ENCODE measurements at regions not wholly inside any gene's neighbourhood (a gene's known extent, or its start where the extent isn't known, plus 50 kb on each side); places are given as distances from the start of the nearest gene placed in this dataset.

GRCh38 chr10:42113158-42113450, 525.3 kb downstream of the ZNF33B start:
- Histone ChIP-seq H3K9ac (ENCODE audit: low read depth in 1 of 2, low read length in 2 of 2) (no peak overlapping the region), H3K4me3 (ENCODE audit: low read depth in 1 of 3, low read length in 3 of 3) (no peak overlapping the region), H3K27ac (ENCODE audit: low read depth in 1 of 2, low read length in 2 of 2) (no peak overlapping the region), H3K9me3 (ENCODE audit: control insufficient read depth in 4 of 4, low read length in 3 of 4) (peaks cover 0 to 11% (median 5%) of the 10 kb centered on the region in 4 donors), H3K36me3 (ENCODE audit: control insufficient read depth in 4 of 4, insufficient read depth in 3 of 4, low read depth in 1 of 4, low read length in 3 of 4) (no peaks in the 10 kb centered on the region), H3K4me1 (ENCODE audit: control insufficient read depth in 4 of 4, insufficient read depth in 4 of 4, low read length in 3 of 4) (no peaks in the 10 kb centered on the region), H3K27me3 (ENCODE audit: control insufficient read depth in 4 of 4, insufficient read depth in 4 of 4, low read length in 3 of 4) (no peaks in the 10 kb centered on the region)
- DNase-seq (ENCODE audit: low spot score): no peak
- 76% methylated on average over 21 of the region's 21 CpGs for WGBS
- TF ChIP-seq, protein P1, sequence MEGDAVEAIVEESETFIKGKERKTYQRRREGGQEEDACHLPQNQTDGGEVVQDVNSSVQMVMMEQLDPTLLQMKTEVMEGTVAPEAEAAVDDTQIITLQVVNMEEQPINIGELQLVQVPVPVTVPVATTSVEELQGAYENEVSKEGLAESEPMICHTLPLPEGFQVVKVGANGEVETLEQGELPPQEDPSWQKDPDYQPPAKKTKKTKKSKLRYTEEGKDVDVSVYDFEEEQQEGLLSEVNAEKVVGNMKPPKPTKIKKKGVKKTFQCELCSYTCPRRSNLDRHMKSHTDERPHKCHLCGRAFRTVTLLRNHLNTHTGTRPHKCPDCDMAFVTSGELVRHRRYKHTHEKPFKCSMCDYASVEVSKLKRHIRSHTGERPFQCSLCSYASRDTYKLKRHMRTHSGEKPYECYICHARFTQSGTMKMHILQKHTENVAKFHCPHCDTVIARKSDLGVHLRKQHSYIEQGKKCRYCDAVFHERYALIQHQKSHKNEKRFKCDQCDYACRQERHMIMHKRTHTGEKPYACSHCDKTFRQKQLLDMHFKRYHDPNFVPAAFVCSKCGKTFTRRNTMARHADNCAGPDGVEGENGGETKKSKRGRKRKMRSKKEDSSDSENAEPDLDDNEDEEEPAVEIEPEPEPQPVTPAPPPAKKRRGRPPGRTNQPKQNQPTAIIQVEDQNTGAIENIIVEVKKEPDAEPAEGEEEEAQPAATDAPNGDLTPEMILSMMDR (IDR thresholded peaks at IDR 0.05; ENCODE audit: low read depth, low read length, missing input control): no peak
- TF ChIP-seq GABPA (IDR thresholded peaks at IDR 0.05 in 1 of 2, conservative IDR thresholded peaks at IDR 0.05 in 1 of 2): no peak
- no peak for TF ChIP-seq SP1 (IDR thresholded peaks at IDR 0.05)
- no peak for TF ChIP-seq MAX (IDR thresholded peaks at IDR 0.05)
- TF ChIP-seq EGR1 (IDR thresholded peaks at IDR 0.05; ENCODE audit: low read depth in 2 of 2): no peak
- no peak for TF ChIP-seq RXRA (IDR thresholded peaks at IDR 0.05)
- TF ChIP-seq RAD21 (IDR thresholded peaks at IDR 0.05): no peak
- TF ChIP-seq FOXA1 (IDR thresholded peaks at IDR 0.05): no peak
- no peak for TF ChIP-seq JUND (IDR thresholded peaks at IDR 0.05)
- TF ChIP-seq TAF1 (conservative IDR thresholded peaks at IDR 0.05): no peak
- TF ChIP-seq, protein P2, sequence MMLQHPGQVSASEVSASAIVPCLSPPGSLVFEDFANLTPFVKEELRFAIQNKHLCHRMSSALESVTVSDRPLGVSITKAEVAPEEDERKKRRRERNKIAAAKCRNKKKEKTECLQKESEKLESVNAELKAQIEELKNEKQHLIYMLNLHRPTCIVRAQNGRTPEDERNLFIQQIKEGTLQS (IDR thresholded peaks at IDR 0.05): no peak
- no peak for TF ChIP-seq FOXA2 (IDR thresholded peaks at IDR 0.05)
- TF ChIP-seq HNF4A (conservative IDR thresholded peaks at IDR 0.05): no peak
- no peak for TF ChIP-seq ZBTB33 (IDR thresholded peaks at IDR 0.05)
- TF ChIP-seq, protein P3, sequence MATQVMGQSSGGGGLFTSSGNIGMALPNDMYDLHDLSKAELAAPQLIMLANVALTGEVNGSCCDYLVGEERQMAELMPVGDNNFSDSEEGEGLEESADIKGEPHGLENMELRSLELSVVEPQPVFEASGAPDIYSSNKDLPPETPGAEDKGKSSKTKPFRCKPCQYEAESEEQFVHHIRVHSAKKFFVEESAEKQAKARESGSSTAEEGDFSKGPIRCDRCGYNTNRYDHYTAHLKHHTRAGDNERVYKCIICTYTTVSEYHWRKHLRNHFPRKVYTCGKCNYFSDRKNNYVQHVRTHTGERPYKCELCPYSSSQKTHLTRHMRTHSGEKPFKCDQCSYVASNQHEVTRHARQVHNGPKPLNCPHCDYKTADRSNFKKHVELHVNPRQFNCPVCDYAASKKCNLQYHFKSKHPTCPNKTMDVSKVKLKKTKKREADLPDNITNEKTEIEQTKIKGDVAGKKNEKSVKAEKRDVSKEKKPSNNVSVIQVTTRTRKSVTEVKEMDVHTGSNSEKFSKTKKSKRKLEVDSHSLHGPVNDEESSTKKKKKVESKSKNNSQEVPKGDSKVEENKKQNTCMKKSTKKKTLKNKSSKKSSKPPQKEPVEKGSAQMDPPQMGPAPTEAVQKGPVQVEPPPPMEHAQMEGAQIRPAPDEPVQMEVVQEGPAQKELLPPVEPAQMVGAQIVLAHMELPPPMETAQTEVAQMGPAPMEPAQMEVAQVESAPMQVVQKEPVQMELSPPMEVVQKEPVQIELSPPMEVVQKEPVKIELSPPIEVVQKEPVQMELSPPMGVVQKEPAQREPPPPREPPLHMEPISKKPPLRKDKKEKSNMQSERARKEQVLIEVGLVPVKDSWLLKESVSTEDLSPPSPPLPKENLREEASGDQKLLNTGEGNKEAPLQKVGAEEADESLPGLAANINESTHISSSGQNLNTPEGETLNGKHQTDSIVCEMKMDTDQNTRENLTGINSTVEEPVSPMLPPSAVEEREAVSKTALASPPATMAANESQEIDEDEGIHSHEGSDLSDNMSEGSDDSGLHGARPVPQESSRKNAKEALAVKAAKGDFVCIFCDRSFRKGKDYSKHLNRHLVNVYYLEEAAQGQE (IDR thresholded peaks at IDR 0.05): no peak
- no peak for TF ChIP-seq NR2F2 (IDR thresholded peaks at IDR 0.05)
- TF ChIP-seq YY1 (IDR thresholded peaks at IDR 0.05): no peak
- no peak for TF ChIP-seq HNF4G (IDR thresholded peaks at IDR 0.05)

Data from liver (tissue), 8 donors.